ENCODE measurements at regions not wholly inside any gene's neighbourhood (a gene's known extent, or its start where the extent isn't known, plus 50 kb on each side); places are given as distances from the start of the nearest gene placed in this dataset.

GRCh38 chr10:57351076-57351475, 916.6 kb downstream of the IPMK start:
- no peaks in the 10 kb centered on the region for H3K9me3 ChIP-seq (ENCODE audit: insufficient read depth, low read length)
- no peaks in the 10 kb centered on the region for H3K4me1 ChIP-seq (ENCODE audit: low read length)
- H3K27ac ChIP-seq (ENCODE audit: low read length) = no peak overlapping the region
- no peaks in the 10 kb centered on the region for H4K20me1 ChIP-seq (ENCODE audit: insufficient read depth, low read length)
- no peak overlapping the region for H3K4me2 ChIP-seq (ENCODE audit: low read length)
- no peak overlapping the region for H2AFZ ChIP-seq (ENCODE audit: low read depth, low read length)
- no peaks in the 10 kb centered on the region for H3K27me3 ChIP-seq (ENCODE audit: low read depth, low read length)
- no peaks in the 10 kb centered on the region for H3K36me3 ChIP-seq (replicated peaks; ENCODE audit: low read depth, low read length)
- H3K79me2 ChIP-seq (ENCODE audit: low read length) = no peaks in the 10 kb centered on the region
- no peak for TF ChIP-seq EZH2phosphoT487 (IDR thresholded peaks at IDR 0.05; ENCODE audit: low read depth)
- TF ChIP-seq, protein P1, sequence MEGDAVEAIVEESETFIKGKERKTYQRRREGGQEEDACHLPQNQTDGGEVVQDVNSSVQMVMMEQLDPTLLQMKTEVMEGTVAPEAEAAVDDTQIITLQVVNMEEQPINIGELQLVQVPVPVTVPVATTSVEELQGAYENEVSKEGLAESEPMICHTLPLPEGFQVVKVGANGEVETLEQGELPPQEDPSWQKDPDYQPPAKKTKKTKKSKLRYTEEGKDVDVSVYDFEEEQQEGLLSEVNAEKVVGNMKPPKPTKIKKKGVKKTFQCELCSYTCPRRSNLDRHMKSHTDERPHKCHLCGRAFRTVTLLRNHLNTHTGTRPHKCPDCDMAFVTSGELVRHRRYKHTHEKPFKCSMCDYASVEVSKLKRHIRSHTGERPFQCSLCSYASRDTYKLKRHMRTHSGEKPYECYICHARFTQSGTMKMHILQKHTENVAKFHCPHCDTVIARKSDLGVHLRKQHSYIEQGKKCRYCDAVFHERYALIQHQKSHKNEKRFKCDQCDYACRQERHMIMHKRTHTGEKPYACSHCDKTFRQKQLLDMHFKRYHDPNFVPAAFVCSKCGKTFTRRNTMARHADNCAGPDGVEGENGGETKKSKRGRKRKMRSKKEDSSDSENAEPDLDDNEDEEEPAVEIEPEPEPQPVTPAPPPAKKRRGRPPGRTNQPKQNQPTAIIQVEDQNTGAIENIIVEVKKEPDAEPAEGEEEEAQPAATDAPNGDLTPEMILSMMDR (IDR thresholded peaks at IDR 0.05; ENCODE audit: low read depth, low read length) = no peak
- no peak overlapping the region for H3K9ac ChIP-seq (ENCODE audit: low read length)
- no peak overlapping the region for H3K4me3 ChIP-seq (ENCODE audit: low read length)

DNA sequence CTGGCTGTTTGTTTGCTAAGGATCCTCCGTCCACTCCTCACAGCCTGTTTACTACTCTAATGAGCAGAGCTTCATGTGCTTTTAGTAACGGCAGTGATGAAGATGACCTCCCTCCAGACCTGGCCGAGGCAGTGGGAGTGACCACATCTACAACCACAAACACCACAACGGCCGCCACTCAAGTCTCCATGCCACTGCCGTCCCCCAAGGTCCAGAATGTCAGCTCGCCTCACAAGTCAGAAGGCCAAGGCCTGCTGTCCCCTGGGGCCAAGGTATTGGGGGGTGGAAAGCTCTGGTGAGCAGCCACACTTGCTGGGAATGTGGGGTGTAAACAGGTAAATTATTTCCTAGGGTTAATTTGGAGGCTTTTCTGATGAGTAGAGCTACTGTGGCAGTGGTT, 926.4 kb downstream of the IPMK start:
- H3K4me2 ChIP-seq (ENCODE audit: low read length) = no peak overlapping the region
- no peak overlapping the region for H2AFZ ChIP-seq (ENCODE audit: low read depth, low read length)
- no peaks in the 10 kb centered on the region for H3K36me3 ChIP-seq (replicated peaks; ENCODE audit: low read depth, low read length)
- H3K9me3 ChIP-seq (ENCODE audit: insufficient read depth, low read length) = no peaks in the 10 kb centered on the region
- no peaks in the 10 kb centered on the region for H3K4me1 ChIP-seq (ENCODE audit: low read length)
- no peak overlapping the region for H3K4me3 ChIP-seq (ENCODE audit: low read length)
- H4K20me1 ChIP-seq (ENCODE audit: insufficient read depth, low read length) = no peaks in the 10 kb centered on the region
- no peak overlapping the region for H3K9ac ChIP-seq (ENCODE audit: low read length)
- no peaks in the 10 kb centered on the region for H3K27me3 ChIP-seq (ENCODE audit: low read depth, low read length)
- no peak overlapping the region for H3K27ac ChIP-seq (ENCODE audit: low read length)
- H3K79me2 ChIP-seq (ENCODE audit: low read length) = no peaks in the 10 kb centered on the region
- TF ChIP-seq, protein P1 (IDR thresholded peaks at IDR 0.05; ENCODE audit: low read depth, low read length) = no peak
- no peak for TF ChIP-seq EZH2phosphoT487 (IDR thresholded peaks at IDR 0.05; ENCODE audit: low read depth)

DNA sequence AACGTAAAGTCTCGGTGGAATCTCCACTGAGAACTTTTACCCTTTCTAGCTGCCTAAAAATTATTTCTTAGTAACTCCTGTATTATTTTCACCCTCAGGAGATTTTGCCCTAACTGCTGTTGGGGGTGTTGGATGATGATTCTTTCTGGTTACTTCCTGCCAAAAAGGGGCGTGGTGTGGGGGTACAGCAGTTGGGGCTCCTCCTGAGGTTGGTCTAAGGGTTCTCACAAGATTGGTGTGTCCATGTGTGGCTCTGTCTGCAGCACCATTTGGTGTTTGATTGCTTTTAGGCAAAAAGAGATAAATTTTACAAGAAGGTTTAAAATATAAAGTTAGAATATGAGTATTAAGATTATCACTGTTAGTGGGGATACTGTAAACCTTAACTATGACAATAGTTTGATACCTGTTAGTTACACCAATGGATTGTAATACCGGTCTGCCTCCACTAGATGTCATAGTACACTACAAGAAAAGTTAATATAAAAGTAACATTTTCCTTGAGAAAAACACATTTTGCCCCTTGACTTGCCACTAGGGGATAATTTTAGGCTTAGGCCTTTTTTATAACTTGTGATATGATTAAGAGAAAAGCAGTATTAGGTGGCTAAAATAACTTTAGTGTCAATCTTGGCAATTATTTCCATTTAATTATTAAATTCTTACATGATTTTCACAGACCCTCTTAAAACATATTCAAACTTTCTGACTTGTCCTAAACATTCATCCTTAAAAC, 928.7 kb downstream of the IPMK start:
- Histone ChIP-seq H3K4me2 (ENCODE audit: low read length) (no peak overlapping the region), H3K79me2 (ENCODE audit: low read length) (no peaks in the 10 kb centered on the region), H3K27me3 (ENCODE audit: low read depth, low read length) (no peaks in the 10 kb centered on the region), H3K27ac (ENCODE audit: low read length) (no peak overlapping the region), H4K20me1 (ENCODE audit: insufficient read depth, low read length) (no peaks in the 10 kb centered on the region), H3K9ac (ENCODE audit: low read length) (no peak overlapping the region), H3K9me3 (ENCODE audit: insufficient read depth, low read length) (no peaks in the 10 kb centered on the region), H2AFZ (ENCODE audit: low read depth, low read length) (no peak overlapping the region), H3K36me3 (replicated peaks; ENCODE audit: low read depth, low read length) (no peaks in the 10 kb centered on the region), H3K4me3 (ENCODE audit: low read length) (no peak overlapping the region), H3K4me1 (ENCODE audit: low read length) (no peaks in the 10 kb centered on the region)
- TF ChIP-seq, protein P1 (IDR thresholded peaks at IDR 0.05; ENCODE audit: low read depth, low read length) = peak; percentile 62
- TF ChIP-seq EZH2phosphoT487 (IDR thresholded peaks at IDR 0.05; ENCODE audit: low read depth) = no peak

GRCh38 chr10:57336865-57337264, 930.8 kb downstream of the IPMK start:
- Histone ChIP-seq H3K27me3 (ENCODE audit: low read depth, low read length) (no peaks in the 10 kb centered on the region), H3K27ac (ENCODE audit: low read length) (no peak overlapping the region), H2AFZ (ENCODE audit: low read depth, low read length) (no peak overlapping the region), H3K4me1 (ENCODE audit: low read length) (no peaks in the 10 kb centered on the region), H3K79me2 (ENCODE audit: low read length) (no peaks in the 10 kb centered on the region), H3K9ac (ENCODE audit: low read length) (no peak overlapping the region), H3K9me3 (ENCODE audit: insufficient read depth, low read length) (no peaks in the 10 kb centered on the region), H3K4me3 (ENCODE audit: low read length) (no peak overlapping the region), H3K4me2 (ENCODE audit: low read length) (no peak overlapping the region), H4K20me1 (ENCODE audit: insufficient read depth, low read length) (no peaks in the 10 kb centered on the region), H3K36me3 (replicated peaks; ENCODE audit: low read depth, low read length) (no peaks in the 10 kb centered on the region)
- no peak for TF ChIP-seq EZH2phosphoT487 (IDR thresholded peaks at IDR 0.05; ENCODE audit: low read depth)
- TF ChIP-seq, protein P1 (IDR thresholded peaks at IDR 0.05; ENCODE audit: low read depth, low read length) = no peak

Data from OCI-LY3 (cell line).